DOHH2 (cell line): ENCODE measurements at regions not wholly inside any gene's neighbourhood (a gene's known extent, or its start where the extent isn't known, plus 50 kb on each side); places are given as distances from the start of the nearest gene placed in this dataset.

Source experiments
- EZH2phosphoT487 ChIP-seq: fragments of 200-600 bp; sonication (generic); IDR thresholded peaks from 2 replicates; pipeline ENCODE4 v1.6.1; 2017; ENCODE audit warnings: borderline replicate concordance, mild to moderate bottlenecking, antibody characterized with exemption, low read length, moderate library complexity, mixed read lengths
- TF ChIP-seq, protein P1 (sequence below): fragments of 200-600 bp; sonication (generic); IDR thresholded peaks from one replicate; pipeline ENCODE4 v1.5.1; 2014; ENCODE audit warnings: antibody characterized with exemption, mild to moderate bottlenecking, low read depth, low read length; ENCODE audit not compliant: poor library complexity, severe bottlenecking

DNA sequence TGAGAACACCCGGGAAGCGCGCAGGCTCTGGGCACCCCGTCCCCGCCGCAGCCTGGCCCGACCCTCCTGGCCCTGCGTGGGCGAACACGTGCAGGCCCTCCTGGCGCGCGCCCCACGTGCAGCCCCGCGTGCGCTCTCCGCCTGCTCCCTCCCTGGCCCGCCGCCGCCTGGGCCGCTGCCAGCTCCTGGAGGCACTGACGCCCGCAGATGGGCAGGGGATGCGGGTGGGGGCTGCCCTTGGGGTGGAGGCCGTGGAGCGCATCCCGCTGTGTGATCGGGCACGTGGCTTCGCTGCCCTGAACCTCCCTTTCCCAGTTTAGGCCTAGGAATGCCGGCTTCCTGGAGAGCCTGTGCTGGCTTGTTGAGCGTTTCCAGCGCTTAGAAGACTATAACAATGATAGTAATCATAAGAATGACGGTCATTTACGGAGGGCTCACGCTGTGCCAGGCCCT is 104.6 kb upstream of the SLC6A6 start:
- TF ChIP-seq, protein P1, sequence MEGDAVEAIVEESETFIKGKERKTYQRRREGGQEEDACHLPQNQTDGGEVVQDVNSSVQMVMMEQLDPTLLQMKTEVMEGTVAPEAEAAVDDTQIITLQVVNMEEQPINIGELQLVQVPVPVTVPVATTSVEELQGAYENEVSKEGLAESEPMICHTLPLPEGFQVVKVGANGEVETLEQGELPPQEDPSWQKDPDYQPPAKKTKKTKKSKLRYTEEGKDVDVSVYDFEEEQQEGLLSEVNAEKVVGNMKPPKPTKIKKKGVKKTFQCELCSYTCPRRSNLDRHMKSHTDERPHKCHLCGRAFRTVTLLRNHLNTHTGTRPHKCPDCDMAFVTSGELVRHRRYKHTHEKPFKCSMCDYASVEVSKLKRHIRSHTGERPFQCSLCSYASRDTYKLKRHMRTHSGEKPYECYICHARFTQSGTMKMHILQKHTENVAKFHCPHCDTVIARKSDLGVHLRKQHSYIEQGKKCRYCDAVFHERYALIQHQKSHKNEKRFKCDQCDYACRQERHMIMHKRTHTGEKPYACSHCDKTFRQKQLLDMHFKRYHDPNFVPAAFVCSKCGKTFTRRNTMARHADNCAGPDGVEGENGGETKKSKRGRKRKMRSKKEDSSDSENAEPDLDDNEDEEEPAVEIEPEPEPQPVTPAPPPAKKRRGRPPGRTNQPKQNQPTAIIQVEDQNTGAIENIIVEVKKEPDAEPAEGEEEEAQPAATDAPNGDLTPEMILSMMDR, result no peak
- no peak for TF ChIP-seq EZH2phosphoT487
